Endothelial cell of umbilical vein (primary cell): ENCODE measurements at regions not wholly inside any gene's neighbourhood (a gene's known extent, or its start where the extent isn't known, plus 50 kb on each side); places are given as distances from the start of the nearest gene placed in this dataset.

ENCODE experiments used
- EZH2 ChIP-seq: IDR thresholded peaks from 2 replicates; pipeline ENCODE4 v1.6.1; 2012; ENCODE audit warnings: borderline replicate concordance, low read depth, mild to moderate bottlenecking, moderate library complexity, low read length, inconsistent platforms; ENCODE audit not compliant: severe bottlenecking
- GATA2 ChIP-seq: IDR thresholded peaks from 2 replicates; pipeline ENCODE4 v1.7.0; 2011; ENCODE audit warnings: low read depth, mild to moderate bottlenecking, moderate library complexity, mixed read lengths, low read length; ENCODE audit not compliant: insufficient read length, insufficient read depth
- POLR2A ChIP-seq: IDR thresholded peaks from 2 replicates; pipeline ENCODE4 v1.6.1; 2012; ENCODE audit warnings: low read depth, mild to moderate bottlenecking, control low read depth, low read length
- POLR2AphosphoS5 ChIP-seq: IDR thresholded peaks from 2 replicates; pipeline ENCODE4 v1.6.1; 2012; ENCODE audit warnings: low read depth, mild to moderate bottlenecking, control low read depth, low read length, moderate library complexity; ENCODE audit not compliant: insufficient read depth
- TF ChIP-seq, protein P1 (sequence below): IDR thresholded peaks from 2 replicates; pipeline ENCODE4 v1.6.1; 2011; ENCODE audit not compliant: insufficient read depth, insufficient read length
- TF ChIP-seq, protein P2 (sequence below), 2 donors: IDR thresholded peaks; 1 replicate in 1 of 2; 2 replicates in 1 of 2; pipeline ENCODE4 v1.5.1; 2011; ENCODE audit warnings: low read length in 2 of 2, mild to moderate bottlenecking in 2 of 2, moderate library complexity in 2 of 2, control low read depth in 1 of 2, inconsistent platforms in 1 of 2, low read depth in 1 of 2; ENCODE audit not compliant: insufficient read depth in 1 of 2; ENCODE audit errors: extremely low read depth in 1 of 2

- TF ChIP-seq, protein P1, sequence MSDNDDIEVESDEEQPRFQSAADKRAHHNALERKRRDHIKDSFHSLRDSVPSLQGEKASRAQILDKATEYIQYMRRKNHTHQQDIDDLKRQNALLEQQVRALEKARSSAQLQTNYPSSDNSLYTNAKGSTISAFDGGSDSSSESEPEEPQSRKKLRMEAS: no peak
- TF ChIP-seq, protein P2, sequence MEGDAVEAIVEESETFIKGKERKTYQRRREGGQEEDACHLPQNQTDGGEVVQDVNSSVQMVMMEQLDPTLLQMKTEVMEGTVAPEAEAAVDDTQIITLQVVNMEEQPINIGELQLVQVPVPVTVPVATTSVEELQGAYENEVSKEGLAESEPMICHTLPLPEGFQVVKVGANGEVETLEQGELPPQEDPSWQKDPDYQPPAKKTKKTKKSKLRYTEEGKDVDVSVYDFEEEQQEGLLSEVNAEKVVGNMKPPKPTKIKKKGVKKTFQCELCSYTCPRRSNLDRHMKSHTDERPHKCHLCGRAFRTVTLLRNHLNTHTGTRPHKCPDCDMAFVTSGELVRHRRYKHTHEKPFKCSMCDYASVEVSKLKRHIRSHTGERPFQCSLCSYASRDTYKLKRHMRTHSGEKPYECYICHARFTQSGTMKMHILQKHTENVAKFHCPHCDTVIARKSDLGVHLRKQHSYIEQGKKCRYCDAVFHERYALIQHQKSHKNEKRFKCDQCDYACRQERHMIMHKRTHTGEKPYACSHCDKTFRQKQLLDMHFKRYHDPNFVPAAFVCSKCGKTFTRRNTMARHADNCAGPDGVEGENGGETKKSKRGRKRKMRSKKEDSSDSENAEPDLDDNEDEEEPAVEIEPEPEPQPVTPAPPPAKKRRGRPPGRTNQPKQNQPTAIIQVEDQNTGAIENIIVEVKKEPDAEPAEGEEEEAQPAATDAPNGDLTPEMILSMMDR (IDR thresholded peaks at IDR 0.05; ENCODE audit: extremely low read depth in 1 of 2, insufficient read depth in 1 of 2, low read depth in 1 of 2, low read length in 2 of 2): no peak
- TF ChIP-seq EZH2 (no peak), POLR2AphosphoS5 (no peak), GATA2 (no peak), POLR2A (no peak)
Measured at GRCh38 chr3:75983609-75984290, 198.4 kb upstream of the ZNF717 start.
